ENCODE measurements at regions not wholly inside any gene's neighbourhood (a gene's known extent, or its start where the extent isn't known, plus 50 kb on each side); places are given as distances from the start of the nearest gene placed in this dataset.

DNA sequence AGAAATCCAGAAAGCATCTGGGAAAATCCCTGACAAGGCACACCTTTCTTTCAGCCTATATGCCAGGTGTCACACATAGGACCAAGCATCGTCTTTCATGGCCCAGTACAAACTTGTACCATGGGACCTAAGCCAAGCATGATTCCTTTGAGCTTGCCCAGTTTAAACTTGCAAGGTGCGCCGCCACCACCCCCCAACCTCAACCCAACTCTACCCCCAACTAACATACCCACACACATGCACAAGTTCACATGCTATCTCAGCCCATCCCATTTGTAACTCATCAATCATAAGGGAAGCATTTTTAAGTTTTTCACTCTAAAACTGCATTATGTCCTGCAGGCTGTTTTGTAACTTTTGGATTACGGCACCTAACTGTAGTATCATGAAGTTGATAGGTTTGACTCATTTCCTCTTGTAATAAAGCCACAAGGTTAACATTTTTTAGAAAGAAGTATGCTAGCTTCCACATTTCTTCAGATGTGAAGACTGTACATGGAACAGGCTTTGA, 145.9 kb upstream of the FST start:
- no peak for DNase-seq

DNA sequence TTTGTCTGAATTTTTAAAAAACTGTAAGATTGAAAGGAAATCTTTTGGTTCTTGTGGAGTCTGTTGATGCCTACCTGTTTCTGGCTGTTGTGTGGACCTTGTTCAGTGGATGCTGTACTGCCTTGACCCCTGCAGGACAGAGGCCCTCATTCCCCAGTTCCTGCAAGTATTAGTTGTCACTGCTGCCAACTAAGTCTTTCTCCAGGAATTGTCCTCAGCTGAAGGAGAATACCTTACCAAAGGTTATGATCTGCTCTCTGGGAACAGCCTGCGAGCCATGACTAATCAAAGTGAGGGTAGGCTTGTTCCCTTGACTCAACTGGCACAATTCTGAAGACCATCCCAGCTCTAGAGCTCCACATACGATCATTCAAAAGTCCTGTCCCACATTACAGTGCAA, 145.3 kb upstream of the FST start:
- DNase-seq: no peak

- no peak for DNase-seq
Measured at GRCh38 chr5:53337827-53338226, 142.6 kb upstream of the FST start.

DNA sequence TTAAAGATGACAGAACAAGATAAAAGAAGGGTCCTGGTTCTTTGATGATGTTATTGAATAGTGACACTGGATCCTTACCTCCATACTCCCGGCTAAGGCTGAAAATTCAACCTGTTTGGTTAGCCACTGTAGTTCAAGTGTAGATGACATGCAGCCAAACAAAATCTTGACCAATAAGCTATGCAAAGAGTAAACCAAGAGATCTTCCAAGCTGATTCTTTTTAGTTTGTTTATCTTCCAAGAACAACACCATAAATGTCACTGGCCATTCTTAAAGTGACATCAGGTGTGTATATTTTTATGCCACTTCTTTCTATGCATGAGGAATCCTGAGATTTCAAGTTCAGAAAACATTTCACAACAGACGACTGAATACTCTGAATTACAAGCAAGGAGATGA, 141.5 kb upstream of the FST start:
- no peak for DNase-seq

- DNase-seq: no peak
Measured at GRCh38 chr5:53339962-53340540, 140.4 kb upstream of the FST start.

GRCh38 chr5:53340956-53341750, 139.3 kb upstream of the FST start:
- no peak for DNase-seq

GRCh38 chr5:53342236-53342635, 138.2 kb upstream of the FST start:
- no peak for DNase-seq

DNA sequence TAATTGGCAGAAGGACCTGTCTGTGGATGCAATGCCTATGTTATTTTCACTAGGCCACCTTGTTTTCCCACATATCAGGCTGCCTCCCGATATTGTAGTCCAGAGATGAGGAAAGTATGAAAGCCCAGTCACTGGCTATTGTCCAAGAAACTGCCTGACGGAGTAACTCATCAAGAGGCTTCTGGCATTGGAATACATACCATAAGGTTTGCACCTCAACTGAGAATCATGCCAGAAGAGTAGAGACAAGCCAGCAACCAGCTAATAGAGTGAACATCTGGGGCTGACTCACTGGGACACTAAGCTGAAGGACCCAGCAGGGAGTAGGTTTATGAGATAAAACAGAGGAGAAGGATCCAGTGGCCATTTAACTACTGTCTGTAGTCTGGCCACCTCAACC, 137.2 kb upstream of the FST start:
- no peak for DNase-seq

DNA sequence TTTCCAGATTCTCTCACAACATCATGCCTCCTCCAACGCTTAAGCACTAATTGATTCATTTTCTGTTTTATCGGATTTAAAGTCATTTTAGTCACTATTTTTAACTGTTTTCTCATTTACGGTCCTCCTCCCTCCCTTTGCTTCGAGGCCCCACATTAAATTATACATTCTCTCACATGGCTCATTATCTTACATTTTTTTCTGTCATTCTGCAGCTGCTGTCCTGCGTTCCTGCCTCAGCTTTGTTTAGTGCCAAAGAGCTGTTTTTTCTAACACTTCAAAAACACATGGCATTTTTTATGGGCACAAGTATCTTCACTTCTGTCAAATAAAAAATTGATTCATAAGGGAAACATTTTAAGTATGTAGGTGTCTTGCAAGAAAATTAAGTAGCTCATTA, 130.1 kb upstream of the FST start:
- no peak for DNase-seq

- DNase-seq: no peak
Measured at GRCh38 chr5:53350991-53351770, 129.2 kb upstream of the FST start.

- no peak for DNase-seq
Measured at GRCh38 chr5:53355316-53355715, 125.1 kb upstream of the FST start.

DNA sequence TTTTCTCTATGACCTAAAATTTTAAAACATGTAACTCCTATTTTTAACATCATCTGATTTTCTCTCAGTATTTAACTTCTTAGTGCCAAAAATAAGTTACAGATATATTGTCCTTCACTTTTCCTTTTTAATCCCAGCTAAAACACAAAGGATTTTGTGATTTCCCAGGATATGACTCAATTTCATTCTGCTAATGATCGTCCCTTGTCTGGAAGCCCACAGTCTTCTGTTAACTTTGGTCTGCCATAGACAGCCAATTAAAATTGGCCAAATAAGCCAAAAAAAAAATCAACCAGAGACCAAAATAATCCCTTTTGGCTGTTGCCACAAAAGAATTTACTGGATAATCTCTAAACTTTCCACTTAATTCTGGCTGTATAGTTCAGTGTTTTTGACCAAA, 124.5 kb upstream of the FST start:
- no peak for DNase-seq

GRCh38 chr5:53357439-53357838, 123.0 kb upstream of the FST start:
- no peak for DNase-seq

DNA sequence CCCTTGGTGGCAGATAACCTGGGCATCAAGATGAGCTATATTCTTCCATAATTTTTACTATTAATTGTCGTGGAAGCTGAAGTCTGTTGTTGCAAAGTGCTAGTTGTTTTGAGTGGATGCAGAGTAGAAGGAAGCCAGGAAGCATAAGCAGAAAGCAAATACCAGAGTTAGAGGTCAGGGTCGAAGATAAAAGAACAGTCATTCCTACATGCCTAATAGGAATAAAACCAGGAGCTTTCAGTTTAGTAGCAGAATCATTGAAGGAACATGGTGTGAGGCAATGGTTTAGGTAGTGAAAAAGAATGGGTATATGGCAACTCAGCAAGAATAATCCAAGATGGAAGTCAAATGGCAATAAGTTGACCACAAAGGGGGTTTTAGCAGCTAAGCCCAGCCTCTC, 121.6 kb upstream of the FST start:
- DNase-seq: no peak

DNA sequence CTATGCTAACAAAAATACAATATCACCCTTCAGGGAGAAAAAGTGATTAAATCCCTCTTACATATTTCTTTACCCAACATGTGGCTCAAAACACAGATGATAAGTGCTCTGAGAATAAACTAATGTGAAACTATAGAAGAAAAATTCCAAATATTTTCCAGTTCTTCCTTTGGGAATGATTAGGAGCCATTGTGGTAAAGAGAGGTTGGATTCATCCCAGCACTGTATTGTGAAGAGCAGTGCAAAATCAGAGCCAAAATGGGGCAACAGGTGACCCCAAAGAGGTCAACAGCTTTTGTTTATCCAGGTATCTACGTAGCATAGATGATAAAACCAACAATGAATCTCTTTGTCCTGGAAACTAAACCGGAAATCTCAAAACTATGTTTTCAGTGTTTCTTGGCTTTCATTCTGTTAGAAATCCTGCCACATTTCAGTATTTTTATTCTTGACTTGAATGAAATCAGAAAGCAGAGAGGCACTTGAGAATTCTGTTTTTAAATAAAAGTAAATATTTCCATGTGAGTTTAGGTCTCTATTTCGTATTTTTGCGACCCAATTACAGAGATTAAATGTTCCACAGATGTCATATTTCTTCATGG, 120.4 kb upstream of the FST start:
- no peak for DNase-seq

DNA sequence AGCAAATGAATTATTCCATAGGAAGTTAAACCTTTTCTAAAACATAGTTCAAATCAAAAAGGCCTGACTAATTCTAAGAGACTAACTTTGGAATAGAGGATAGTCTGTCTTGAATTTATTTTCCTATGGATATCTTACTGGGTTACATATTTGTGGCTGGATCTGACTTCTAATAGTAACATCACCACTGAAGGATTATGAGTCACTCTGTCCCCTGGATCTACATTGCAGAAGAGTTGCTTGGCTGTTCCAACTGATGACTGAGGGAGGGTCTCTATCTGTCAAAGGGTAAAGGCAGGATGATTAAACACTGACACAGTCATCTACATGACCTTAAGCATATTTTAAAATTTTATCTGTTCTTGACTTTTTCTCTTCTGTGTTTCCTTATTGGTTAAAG, 119.6 kb upstream of the FST start:
- no peak for DNase-seq

GRCh38 chr5:53361708-53362107, 118.7 kb upstream of the FST start:
- no peak for DNase-seq

GRCh38 chr5:53362521-53362941, 117.9 kb upstream of the FST start:
- DNase-seq: no peak

DNA sequence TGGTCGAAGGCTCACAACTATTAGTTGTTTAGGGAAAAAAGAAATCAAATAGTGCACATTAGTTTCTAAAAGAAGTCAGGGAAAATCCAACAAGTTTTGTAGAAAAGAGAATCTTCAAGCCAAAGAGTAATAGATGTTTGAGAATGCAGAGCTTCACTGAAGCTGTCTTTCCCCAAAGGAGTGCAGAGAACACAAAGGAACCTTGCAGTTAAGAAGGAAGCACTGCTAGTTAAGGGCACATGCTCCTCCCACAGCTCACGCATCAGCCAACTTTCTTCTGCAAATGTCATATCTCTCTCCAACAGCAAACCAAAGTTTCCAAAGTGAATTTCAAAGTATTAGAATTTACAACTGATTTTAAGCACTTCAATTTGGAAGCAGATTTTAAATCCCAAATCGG, 116.4 kb upstream of the FST start:
- no peak for DNase-seq

DNA sequence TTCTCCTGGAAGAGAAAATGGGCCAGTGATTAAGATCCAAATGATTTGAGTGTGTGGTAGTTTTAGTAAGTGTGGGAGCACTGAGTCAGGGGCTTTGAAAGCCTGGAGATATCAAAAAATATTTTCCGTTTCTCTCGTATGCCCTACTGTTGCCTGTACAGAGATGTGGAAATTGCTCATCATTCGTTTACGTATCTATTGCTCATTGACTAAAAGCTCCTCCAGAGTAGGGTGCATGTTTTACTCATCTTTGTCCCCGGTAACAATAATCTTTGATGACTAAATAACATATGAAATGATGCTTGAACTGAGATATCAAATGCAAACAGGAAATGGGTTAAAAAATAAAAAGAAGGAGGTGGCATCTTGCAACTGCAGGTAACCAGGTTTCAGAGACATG, 114.2 kb upstream of the FST start:
- no peak for DNase-seq

- DNase-seq: no peak
Measured at GRCh38 chr5:53367727-53368126, 112.7 kb upstream of the FST start.

- DNase-seq: no peak
Measured at GRCh38 chr5:53368516-53368915, 111.9 kb upstream of the FST start.

GRCh38 chr5:53368966-53369605, 111.3 kb upstream of the FST start:
- DNase-seq: no peak

Measured in stimulated activated CD4-positive, alpha-beta T cell treated with anti-CD3 and anti-CD28 coated beads, Interleukin-4, amount 100 ng/mL, for 4 hours (primary cell).